WI38 (cell line): ENCODE measurements at regions not wholly inside any gene's neighbourhood (a gene's known extent, or its start where the extent isn't known, plus 50 kb on each side); places are given as distances from the start of the nearest gene placed in this dataset.

Source experiments
- H3K4me3 ChIP-seq: 2 replicates; pipeline ENCODE4 v1.5.1; 2011; ENCODE audit warnings: low read depth, mild to moderate bottlenecking, control low read depth, low read length
- CTCF ChIP-seq: IDR thresholded peaks from 2 replicates; pipeline ENCODE4 v1.5.1; 2012; ENCODE audit warnings: low read depth, mild to moderate bottlenecking, control low read depth, low read length

GRCh38 chr13:66001140-66001539 is 1229.0 kb downstream of the PCDH9 start:
- no peak for TF ChIP-seq CTCF
- H3K4me3 ChIP-seq, result no peak overlapping the region

GRCh38 chr13:65999411-65999810 is 1230.7 kb downstream of the PCDH9 start:
- no peak overlapping the region for H3K4me3 ChIP-seq
- no peak for TF ChIP-seq CTCF

GRCh38 chr13:65990684-65991083 is 1239.5 kb downstream of the PCDH9 start:
- no peak overlapping the region for H3K4me3 ChIP-seq
- no peak for TF ChIP-seq CTCF

- no peak for TF ChIP-seq CTCF
- H3K4me3 ChIP-seq, result no peak overlapping the region
These were observed 1244.5 kb downstream of the PCDH9 start for GRCh38 chr13:65985612-65986011.

GRCh38 chr13:65977525-65977924 is 1252.6 kb downstream of the PCDH9 start:
- TF ChIP-seq CTCF, result no peak

GRCh38 chr13:65971541-65971940 is 1258.6 kb downstream of the PCDH9 start:
- no peak overlapping the region for H3K4me3 ChIP-seq
- no peak for TF ChIP-seq CTCF

More at GRCh38 chr13:65977525-65977924, 1252.6 kb downstream of the PCDH9 start:
- H3K4me3 ChIP-seq, result no peak overlapping the region

GRCh38 chr13:65966991-65967451 is 1263.1 kb downstream of the PCDH9 start:
- TF ChIP-seq CTCF, result peak; percentile 40
- H3K4me3 ChIP-seq, result no peak overlapping the region
